HG03521 (cell line): ENCODE measurements at regions not wholly inside any gene's neighbourhood (a gene's known extent, or its start where the extent isn't known, plus 50 kb on each side); places are given as distances from the start of the nearest gene placed in this dataset.
A peak's percentile ranks its signal among the peaks of the same experiment; 100 is the strongest.
"Not testable (repeated sequence)": the region's sequence is repeated elsewhere in the genome, so short reads cannot be mapped to it uniquely, and the experiment has no call there.

Experiments
- ATAC-seq: cut with Tn5 transposase; IDR thresholded peaks from one replicate; pipeline ENCODE4 v1.9.1; 2021; ENCODE audit warnings: mild to moderate bottlenecking, moderate library complexity; ENCODE audit not compliant: unreplicated experiment

- peak; percentile 23 for ATAC-seq
These were observed 159.9 kb downstream of the POTEB start for GRCh38 chr15:21717661-21718060.

GRCh38 chr15:21705480-21705879 lies 172.1 kb downstream of the POTEB start:
- ATAC-seq, result peak; percentile 80

- not testable (repeated sequence) for ATAC-seq
These were observed 178.9 kb downstream of the POTEB start for GRCh38 chr15:21698620-21699019.

- ATAC-seq, result not testable (repeated sequence)
These were observed 182.4 kb downstream of the POTEB start for GRCh38 chr15:21695089-21695488.

- ATAC-seq, result not testable (repeated sequence)
These were observed 184.9 kb downstream of the POTEB start for GRCh38 chr15:21692471-21693102.

GRCh38 chr15:21656798-21657397 lies 216.6 kb upstream of the POTEB3 start:
- peak; percentile 62 for ATAC-seq

- not testable (repeated sequence) for ATAC-seq
These were observed 215.9 kb upstream of the POTEB3 start for GRCh38 chr15:21656114-21656746.

GRCh38 chr15:21653707-21654106 lies 213.4 kb upstream of the POTEB3 start:
- ATAC-seq, result not testable (repeated sequence)

GRCh38 chr15:21638770-21639169 lies 198.5 kb upstream of the POTEB3 start:
- ATAC-seq, result not testable (repeated sequence)

- not testable (repeated sequence) for ATAC-seq
These were observed 186.4 kb upstream of the POTEB3 start for GRCh38 chr15:21626694-21627093.

GRCh38 chr15:21609223-21609622 lies 168.9 kb upstream of the POTEB3 start:
- ATAC-seq, result not testable (repeated sequence)

GRCh38 chr15:21565426-21565825 lies 125.1 kb upstream of the POTEB3 start:
- ATAC-seq, result not testable (repeated sequence)

- not testable (repeated sequence) for ATAC-seq
These were observed 111.5 kb upstream of the POTEB3 start for GRCh38 chr15:21551809-21552208.

- ATAC-seq, result not testable (repeated sequence)
These were observed 106.0 kb upstream of the POTEB3 start for GRCh38 chr15:21546182-21546903.

- ATAC-seq, result not testable (repeated sequence)
These were observed 92.5 kb upstream of the POTEB3 start for GRCh38 chr15:21532785-21533184.

GRCh38 chr15:21516248-21516647 lies 75.9 kb upstream of the POTEB3 start:
- ATAC-seq, result not testable (repeated sequence)

GRCh38 chr15:21515296-21515695 lies 75.0 kb upstream of the POTEB3 start:
- not testable (repeated sequence) for ATAC-seq

- ATAC-seq, result not testable (repeated sequence)
These were observed 62.7 kb upstream of the POTEB3 start for GRCh38 chr15:21503021-21503420.
